GM12891 (cell line): ENCODE measurements at regions not wholly inside any gene's neighbourhood (a gene's known extent, or its start where the extent isn't known, plus 50 kb on each side); places are given as distances from the start of the nearest gene placed in this dataset.

ENCODE experiments used
- PAX5 ChIP-seq: IDR thresholded peaks from 2 replicates; pipeline ENCODE4 v1.6.1; 2011; ENCODE audit warnings: low read length, moderate library complexity, mild to moderate bottlenecking; ENCODE audit not compliant: insufficient read depth, severe bottlenecking
- POLR2A ChIP-seq: IDR thresholded peaks from 2 replicates; pipeline ENCODE4 v1.6.1; 2011; ENCODE audit warnings: low read depth, low read length, control low read depth
- POLR2AphosphoS5 ChIP-seq: IDR thresholded peaks from 2 replicates; pipeline ENCODE4 v1.6.1; 2011; ENCODE audit warnings: low read depth, low read length, control low read depth
- SPI1 ChIP-seq: IDR thresholded peaks from 2 replicates; pipeline ENCODE4 v1.6.1; 2011; ENCODE audit warnings: low read depth, low read length, control low read depth

DNA sequence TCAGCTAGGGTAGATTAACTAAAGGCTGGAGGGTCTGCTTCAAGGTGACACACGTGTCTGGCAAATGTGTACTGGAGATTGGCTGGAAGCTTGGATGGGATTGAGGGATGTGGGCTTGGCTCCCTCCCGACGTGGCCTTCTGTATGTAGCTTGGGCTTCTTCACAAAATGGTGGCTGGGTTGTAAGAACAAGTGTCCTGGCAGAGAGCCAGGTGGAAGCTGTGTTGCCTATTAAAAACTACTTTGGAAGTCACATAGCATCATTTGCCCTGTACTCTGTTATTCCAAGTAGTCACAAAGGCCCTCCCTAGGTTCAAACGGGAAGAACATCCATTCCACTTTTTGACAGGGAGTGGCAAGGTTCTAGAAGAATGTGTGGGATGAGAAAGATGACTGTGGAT, 174.1 kb upstream of the PRICKLE1 start:
- TF ChIP-seq POLR2A: no peak
- no peak for TF ChIP-seq SPI1
- TF ChIP-seq POLR2AphosphoS5: no peak
- no peak for TF ChIP-seq PAX5
